ENCODE measurements at regions not wholly inside any gene's neighbourhood (a gene's known extent, or its start where the extent isn't known, plus 50 kb on each side); places are given as distances from the start of the nearest gene placed in this dataset.

GRCh38 chr3:137079571-137079970 is 121.8 kb downstream of the IL20RB start:
- TF ChIP-seq CTCF (conservative IDR thresholded peaks at IDR 0.05; ENCODE audit: low read depth, low read length) = no peak
- no peak for DNase-seq (ENCODE audit: low read depth)
- H3K4me3 ChIP-seq (ENCODE audit: low read length) = no peak overlapping the region

- TF ChIP-seq CTCF (conservative IDR thresholded peaks at IDR 0.05; ENCODE audit: low read depth, low read length) = no peak
- H3K4me3 ChIP-seq (ENCODE audit: low read length) = no peak overlapping the region
- DNase-seq (ENCODE audit: low read depth) = no peak
Measured at GRCh38 chr3:137081711-137082110, 123.9 kb downstream of the IL20RB start.

GRCh38 chr3:137082763-137083162 is 125.0 kb downstream of the IL20RB start:
- no peak for DNase-seq (ENCODE audit: low read depth)
- TF ChIP-seq CTCF (conservative IDR thresholded peaks at IDR 0.05; ENCODE audit: low read depth, low read length) = no peak
- H3K4me3 ChIP-seq (ENCODE audit: low read length) = no peak overlapping the region

- no peak overlapping the region for H3K4me3 ChIP-seq (ENCODE audit: low read length)
- DNase-seq (ENCODE audit: low read depth) = no peak
- TF ChIP-seq CTCF (conservative IDR thresholded peaks at IDR 0.05; ENCODE audit: low read depth, low read length) = no peak
Measured at GRCh38 chr3:137083332-137083731, 125.5 kb downstream of the IL20RB start.

GRCh38 chr3:137084586-137084985 is 126.8 kb downstream of the IL20RB start:
- TF ChIP-seq CTCF (conservative IDR thresholded peaks at IDR 0.05; ENCODE audit: low read depth, low read length) = no peak
- H3K4me3 ChIP-seq (ENCODE audit: low read length) = no peak overlapping the region
- DNase-seq (ENCODE audit: low read depth) = no peak

- no peak for TF ChIP-seq CTCF (conservative IDR thresholded peaks at IDR 0.05; ENCODE audit: low read depth, low read length)
Measured at GRCh38 chr3:137097386-137097785, 139.6 kb downstream of the IL20RB start.

GRCh38 chr3:137097852-137098251 is 140.1 kb downstream of the IL20RB start:
- DNase-seq (ENCODE audit: low read depth) = no peak
- TF ChIP-seq CTCF (conservative IDR thresholded peaks at IDR 0.05; ENCODE audit: low read depth, low read length) = no peak
- no peak overlapping the region for H3K4me3 ChIP-seq (ENCODE audit: low read length)

More at GRCh38 chr3:137097386-137097785, 139.6 kb downstream of the IL20RB start:
- H3K4me3 ChIP-seq (ENCODE audit: low read length) = no peak overlapping the region
- DNase-seq (ENCODE audit: low read depth) = no peak

Measured in retinal pigment epithelial cell (primary cell).